Common myeloid progenitor, CD34-positive (primary cell): ENCODE measurements at regions not wholly inside any gene's neighbourhood (a gene's known extent, or its start where the extent isn't known, plus 50 kb on each side); places are given as distances from the start of the nearest gene placed in this dataset.

ENCODE experiments used
- CTCF ChIA-PET: fragments of 350-600 bp; sonication (Branson Sonifier 250); formaldehyde crosslinking; loops from one replicate; lab custom pipeline; 2021; ENCODE audit warnings: antibody characterized with exemption; lab: Charles Lee
- POLR2A ChIA-PET: fragments of 350-600 bp; sonication (Branson Sonifier 250); formaldehyde crosslinking; loops from one replicate; lab custom pipeline; 2021; ENCODE audit warnings: antibody characterized with exemption; lab: Charles Lee
- DNase-seq, 3 donors: peaks; one replicate each; pipeline versions ENCODE4 v3.0.0 to v3.0.0-alpha.2; 2013
- H3K27ac ChIP-seq, 2 experiments: 1 replicate in 1 of 2; 2 replicates in 1 of 2; pipeline ENCODE4 v1.7.0; 2013; ENCODE audit warnings: inconsistent platforms in 2 of 2, low read length in 2 of 2, mild to moderate bottlenecking in 2 of 2, low read depth in 1 of 2, moderate library complexity in 1 of 2; ENCODE audit not compliant: severe bottlenecking in 2 of 2, insufficient read depth in 1 of 2, poor library complexity in 1 of 2
- H3K27me3 ChIP-seq, 5 experiments: replicated peaks in 2 of 5; 1 replicate in 3 of 5; 2 replicates in 2 of 5; pipeline versions ENCODE4 v1.6.1 to v1.7.0; 2013; ENCODE audit warnings: low read length in 4 of 5, mild to moderate bottlenecking in 2 of 5, moderate library complexity in 2 of 5, inconsistent platforms in 1 of 5; ENCODE audit not compliant: insufficient read depth in 5 of 5, control insufficient read depth in 4 of 5
- H3K36me3 ChIP-seq, 4 experiments: 1 replicate in 2 of 4; 2 replicates in 2 of 4; pipeline versions ENCODE4 v1.6.1 to v1.7.0; 2013; ENCODE audit warnings: low read length in 3 of 4, control low read depth in 1 of 4, mild to moderate bottlenecking in 1 of 4; ENCODE audit not compliant: control insufficient read depth in 4 of 4, insufficient read depth in 4 of 4
- H3K4me1 ChIP-seq, 4 experiments: 1 replicate in 3 of 4; 2 replicates in 1 of 4; pipeline versions ENCODE4 v1.6.1 to v1.7.1; 2013; ENCODE audit warnings: low read length in 3 of 4, mild to moderate bottlenecking in 3 of 4, control low read depth in 1 of 4, inconsistent platforms in 1 of 4, moderate library complexity in 1 of 4; ENCODE audit not compliant: control insufficient read depth in 4 of 4, insufficient read depth in 4 of 4; ENCODE audit errors: control extremely low read depth in 1 of 4
- H3K4me3 ChIP-seq, 7 experiments: 1 replicate in 4 of 7; 2 replicates in 3 of 7; pipeline versions ENCODE4 v1.5.1 to v1.7.0; 2013; ENCODE audit warnings: mild to moderate bottlenecking in 7 of 7, low read length in 6 of 7, moderate library complexity in 6 of 7, inconsistent platforms in 2 of 7, low read depth in 2 of 7, control low read depth in 1 of 7; ENCODE audit not compliant: insufficient read depth in 4 of 7, control insufficient read depth in 1 of 7; ENCODE audit errors: extremely low read depth in 1 of 7
- H3K9me3 ChIP-seq, 5 experiments: 1 replicate in 4 of 5; 2 replicates in 1 of 5; pipeline versions ENCODE4 v1.6.1 to v1.7.1; 2013; ENCODE audit warnings: low read length in 4 of 5, mild to moderate bottlenecking in 2 of 5, inconsistent platforms in 1 of 5, low read depth in 1 of 5, moderate library complexity in 1 of 5; ENCODE audit not compliant: control insufficient read depth in 4 of 5, insufficient read depth in 2 of 5; ENCODE audit errors: control extremely low read depth in 1 of 5
- WGBS: methylation state at CpG from one replicate; pipeline ENCODE4 v1.1.5; 2013; ENCODE audit not compliant: insufficient coverage; 5-methylcytosine and 5-hydroxymethylcytosine counted together

DNA sequence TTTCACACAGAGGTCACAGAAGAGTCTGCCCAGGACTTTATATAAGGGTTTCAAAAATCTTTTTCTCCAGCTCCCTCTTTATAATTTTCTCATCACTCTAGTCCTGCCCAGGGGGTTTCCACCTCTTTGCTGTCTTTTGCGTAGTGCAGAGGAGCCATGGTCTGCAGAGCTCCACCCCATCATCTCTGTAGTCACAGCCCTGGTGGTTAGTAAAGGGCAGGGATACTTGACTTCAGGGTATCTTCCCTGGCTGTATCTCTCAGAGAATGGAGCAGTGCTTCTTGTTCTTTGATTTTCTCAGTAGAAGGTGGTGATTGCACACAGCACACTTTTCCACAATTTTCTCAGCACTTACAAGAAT lies 900.6 kb upstream of the COX7C start:
- Histone ChIP-seq H3K36me3 (no peaks in the 10 kb centered on the region), H3K4me1 (no peaks in the 10 kb centered on the region), H3K9me3 (no peaks in the 10 kb centered on the region), H3K27me3 (no peaks in the 10 kb centered on the region), H3K4me3 (no peak overlapping the region), H3K27ac (no peak overlapping the region)
- no peak for DNase-seq
- POLR2A ChIA-PET, result no interaction called here
- CTCF ChIA-PET, result no interaction called here
- 100% methylated on average over 1 of the region's 1 CpG for WGBS

DNA sequence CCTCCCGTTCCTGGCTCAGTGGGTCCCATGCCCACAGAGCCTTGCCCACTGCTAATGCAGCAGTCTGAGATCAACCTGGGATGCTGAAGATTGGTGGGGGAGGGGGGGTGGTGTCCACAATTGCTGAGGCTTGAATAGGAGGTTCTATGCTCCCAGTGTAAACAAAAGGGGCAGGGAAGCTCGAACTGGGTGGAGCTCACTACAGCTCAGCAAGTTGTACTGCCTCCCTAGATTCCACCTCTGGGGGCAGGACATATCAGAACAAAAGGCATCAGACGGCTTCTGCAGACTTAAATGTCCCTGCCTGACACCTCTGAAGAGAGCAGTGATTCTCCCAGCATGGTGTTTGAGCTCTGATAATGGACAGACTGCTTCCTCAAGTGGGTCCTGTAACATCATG lies 885.6 kb upstream of the COX7C start:
- H3K9me3 ChIP-seq, result peaks cover 0 to 1% (median 0%) of the 10 kb centered on the region in 5 experiments
- CTCF ChIA-PET, result interaction anchor here (1.3 kb wide), 1 partner anchor 23 kb away, joined by 3 read pairs; no protein-coding TSS in a partner anchor
- DNase-seq, result no peak
- POLR2A ChIA-PET, result no interaction called here
- WGBS, result 83% methylated on average over 2 of the region's 3 CpGs
- no peak overlapping the region for H3K4me3 ChIP-seq
- H3K27ac ChIP-seq, result no peak overlapping the region
- no peaks in the 10 kb centered on the region for H3K4me1 ChIP-seq
- no peaks in the 10 kb centered on the region for H3K27me3 ChIP-seq
- no peaks in the 10 kb centered on the region for H3K36me3 ChIP-seq

DNA sequence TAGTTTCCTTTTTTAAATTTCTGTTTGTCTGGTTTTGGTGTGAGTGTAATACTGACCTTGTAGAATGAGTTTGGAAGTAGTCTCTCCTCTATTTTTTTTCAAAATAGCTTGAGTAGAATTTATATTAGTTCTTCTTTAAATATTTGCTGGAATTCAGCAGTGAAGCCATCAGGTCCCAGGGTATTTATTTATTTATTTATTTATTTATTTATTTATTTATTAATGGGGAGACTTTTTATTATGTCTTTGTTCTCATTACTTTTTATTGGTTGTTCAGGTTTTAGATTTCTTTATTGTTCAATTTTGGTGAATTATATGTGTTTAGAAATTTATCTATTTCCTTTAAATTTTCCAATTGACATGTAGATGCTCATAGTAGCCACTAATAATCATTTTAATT lies 875.8 kb upstream of the COX7C start:
- ChIA-PET CTCF (no interaction called here), POLR2A (no interaction called here)
- no peaks in the 10 kb centered on the region for H3K36me3 ChIP-seq
- H3K27ac ChIP-seq, result no peak overlapping the region
- H3K27me3 ChIP-seq, result no peaks in the 10 kb centered on the region
- no peak for DNase-seq
- H3K4me1 ChIP-seq, result no peaks in the 10 kb centered on the region
- H3K4me3 ChIP-seq, result no peak overlapping the region
- H3K9me3 ChIP-seq, result no peaks in the 10 kb centered on the region

DNA sequence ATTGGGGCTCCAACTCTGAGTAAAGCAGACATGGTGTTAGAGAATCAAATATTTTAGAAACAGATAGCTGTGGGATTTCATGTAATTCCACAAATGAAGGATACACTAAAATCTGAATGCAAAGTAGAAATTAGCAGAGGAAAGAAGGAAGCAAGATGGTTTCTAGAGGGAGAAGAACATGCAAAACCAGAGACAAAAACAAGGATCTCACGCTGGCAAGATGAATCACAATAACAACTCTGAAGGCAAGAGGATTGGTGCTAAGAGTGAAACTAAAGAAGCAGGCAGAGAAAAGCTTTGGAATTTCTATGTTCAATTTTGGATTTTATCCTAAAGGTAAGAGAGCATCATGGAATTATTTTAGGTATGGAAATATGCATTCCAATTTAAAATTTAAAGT lies 857.2 kb upstream of the COX7C start:
- ChIA-PET CTCF (no interaction called here), POLR2A (no interaction called here)
- H3K4me3 ChIP-seq, result no peak overlapping the region

GRCh38 chr5:85769347-85769746 lies 848.4 kb upstream of the COX7C start:
- peaks cover 0 to 5% (median 1%) of the 10 kb centered on the region in 5 experiments for H3K9me3 ChIP-seq
- H3K27ac ChIP-seq, result no peak overlapping the region
- no peak for DNase-seq
- ChIA-PET POLR2A (no interaction called here), CTCF (no interaction called here)
- no peak overlapping the region for H3K4me3 ChIP-seq
- H3K36me3 ChIP-seq, result no peaks in the 10 kb centered on the region
- WGBS, result no CpG with 5 or more reads among the region's 3 CpGs
- no peaks in the 10 kb centered on the region for H3K4me1 ChIP-seq
- no peaks in the 10 kb centered on the region for H3K27me3 ChIP-seq

More for the DNA sequence above, 857.2 kb upstream of the COX7C start:
- H3K27ac ChIP-seq, result no peak overlapping the region
- no peak for DNase-seq
- WGBS, result 75% methylated on average over 1 of the region's 1 CpG
- no peaks in the 10 kb centered on the region for H3K9me3 ChIP-seq
- no peaks in the 10 kb centered on the region for H3K4me1 ChIP-seq
- no peaks in the 10 kb centered on the region for H3K27me3 ChIP-seq
- H3K36me3 ChIP-seq, result no peaks in the 10 kb centered on the region

DNA sequence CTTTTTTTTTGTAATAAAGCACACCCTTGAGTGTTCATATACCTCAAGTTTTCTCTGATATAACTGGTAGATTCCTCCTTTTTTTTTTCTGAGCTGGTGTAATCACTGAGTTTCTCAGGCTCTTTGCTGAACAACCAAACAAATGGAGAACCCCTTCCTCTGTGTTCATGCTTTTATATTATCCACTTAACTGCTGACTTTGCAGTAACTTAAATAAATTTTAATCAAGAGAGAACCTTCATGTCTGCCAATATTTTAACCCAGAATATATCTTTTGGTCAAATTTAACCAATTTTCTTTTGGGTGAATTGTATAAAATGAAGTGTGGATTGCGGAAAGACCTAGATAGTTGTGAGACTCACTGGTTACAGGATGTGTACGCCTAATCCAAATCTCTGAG lies 833.0 kb upstream of the COX7C start:
- H3K27ac ChIP-seq, result no peak overlapping the region
- H3K9me3 ChIP-seq, result no peaks in the 10 kb centered on the region
- no peaks in the 10 kb centered on the region for H3K36me3 ChIP-seq
- no peak overlapping the region for H3K4me3 ChIP-seq
- H3K4me1 ChIP-seq, result no peaks in the 10 kb centered on the region
- ChIA-PET CTCF (no interaction called here), POLR2A (no interaction called here)
- DNase-seq, result no peak
- H3K27me3 ChIP-seq, result no peaks in the 10 kb centered on the region
- 95% methylated on average over 2 of the region's 2 CpGs for WGBS

- CTCF ChIA-PET, result no interaction called here
- no peak for DNase-seq
- no peaks in the 10 kb centered on the region for H3K4me1 ChIP-seq
Measured at GRCh38 chr5:85813146-85813545, 804.6 kb upstream of the COX7C start.

More at GRCh38 chr5:85813146-85813545, 804.6 kb upstream of the COX7C start:
- Histone ChIP-seq H3K36me3 (no peaks in the 10 kb centered on the region), H3K4me3 (no peak overlapping the region), H3K27me3 (no peaks in the 10 kb centered on the region), H3K9me3 (no peaks in the 10 kb centered on the region), H3K27ac (no peak overlapping the region)
- POLR2A ChIA-PET, result no interaction called here
- WGBS, result 100% methylated on average over 3 of the region's 3 CpGs
